Esophagus squamous epithelium (tissue), 5 donors: ENCODE measurements at regions not wholly inside any gene's neighbourhood (a gene's known extent, or its start where the extent isn't known, plus 50 kb on each side); places are given as distances from the start of the nearest gene placed in this dataset.

Source experiments
- DNase-seq: peaks from one replicate; lab custom pipeline; 2025; lab: John Stamatoyannopoulos, UW
- H3K27ac ChIP-seq, 4 donors: fragments of 200-600 bp; sonication (generic); one replicate each; pipeline ENCODE4 v1.5.1; 2016 to 2019; ENCODE audit warnings: mild to moderate bottlenecking in 1 of 4
- H3K27me3 ChIP-seq, 4 donors: fragments of 200-600 bp; sonication (generic); 1 replicate in 3 of 4; 2 replicates in 1 of 4; pipeline versions ENCODE4 v1.5.1 to v1.6.0; 2017 to 2021; ENCODE audit warnings: antibody characterized with exemption in 1 of 4
- H3K36me3 ChIP-seq, 3 donors: fragments of 200-600 bp; sonication (generic); one replicate each; pipeline ENCODE4 v1.5.1; 2016 to 2019
- H3K4me1 ChIP-seq, 3 donors: fragments of 200-600 bp; sonication (generic); one replicate each; pipeline ENCODE4 v1.5.1; 2017 to 2019
- H3K4me3 ChIP-seq, 4 donors: fragments of 200-600 bp; sonication (generic); 1 replicate in 3 of 4; 2 replicates in 1 of 4; pipeline ENCODE4 v1.5.1; 2016 to 2019; ENCODE audit warnings: mild to moderate bottlenecking in 2 of 4, moderate library complexity in 1 of 4
- H3K9me3 ChIP-seq, 3 donors: fragments of 200-600 bp; sonication (generic); one replicate each; pipeline ENCODE4 v1.5.1; 2016 to 2019
- CTCF ChIP-seq, 6 experiments: fragments of 450-650 bp in 4 of 6; fragments of 200-600 bp in 2 of 6; sonication (generic) in 2 of 6; IDR thresholded peaks; one replicate each; pipeline ENCODE4 v1.5.1; 2016 to 2019; ENCODE audit warnings: antibody characterized with exemption in 6 of 6, mild to moderate bottlenecking in 4 of 6, moderate library complexity in 4 of 6
- POLR2A ChIP-seq, 4 donors: fragments of 450-650 bp; IDR thresholded peaks; one replicate each; pipeline ENCODE4 v1.6.1; 2017; ENCODE audit warnings: antibody characterized with exemption in 4 of 4, mild to moderate bottlenecking in 4 of 4, moderate library complexity in 3 of 4
- WGBS, 2 donors: methylation state at CpG; one replicate each; pipeline ENCODE4 v1.1.5; 2018; 5-methylcytosine and 5-hydroxymethylcytosine counted together
- intact Hi-C: fragments of 100-400 bp; cut with DNase I; formaldehyde crosslinking; loops from one replicate; pipeline ENCODE4 v1.15.0; 2022
- donor health status: DM: yes; HTN: yes; CAD: no.

DNA sequence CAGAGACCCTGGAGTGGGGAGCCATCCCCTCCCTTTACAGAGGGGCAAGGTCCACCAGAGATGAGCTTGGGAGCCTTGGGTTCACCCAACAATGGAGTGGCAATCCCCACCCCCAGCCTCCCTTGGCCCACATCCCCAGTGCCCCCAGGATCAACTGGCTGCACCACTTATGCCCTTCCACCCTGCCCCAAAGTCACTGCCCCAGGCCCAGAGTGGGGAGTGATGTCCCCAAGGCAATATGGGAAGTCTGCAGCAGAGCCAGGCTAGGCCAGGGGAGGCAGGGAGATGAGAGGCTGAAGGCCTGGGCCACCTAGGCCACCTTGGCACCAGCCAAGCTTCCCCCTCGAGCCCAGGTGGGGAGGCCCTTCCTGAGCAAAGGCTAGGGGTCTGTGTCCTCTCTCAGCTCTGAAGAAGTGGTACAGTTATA lies 145.5 kb downstream of the SMAD6 start:
- H3K9me3 ChIP-seq: no peaks in the 10 kb centered on the region
- no peak overlapping the region for H3K4me3 ChIP-seq
- H3K4me1 ChIP-seq: peaks cover 18 to 30% (median 25%) of the 10 kb centered on the region in 3 donors
- TF ChIP-seq POLR2A (IDR thresholded peaks at IDR 0.05) (no peak), CTCF (IDR thresholded peaks at IDR 0.05) (no peak)
- intact Hi-C loops: loop anchor here (5.0 to 10.0 kb wide), 2 partner anchors 75 to 163 kb away; no protein-coding TSS in a partner anchor
- H3K27ac ChIP-seq: no peak overlapping the region
- H3K36me3 ChIP-seq: no peaks in the 10 kb centered on the region
- peaks cover 0 to 36% (median 0%) of the 10 kb centered on the region in 4 donors for H3K27me3 ChIP-seq
- no peak for DNase-seq
- WGBS, 2 donors: 78% methylated on average over 1 of the region's 1 CpG; no CpG with 5 or more reads in 1 of the 2 donors

GRCh38 chr15:66848116-66848515 lies 146.1 kb downstream of the SMAD6 start:
- DNase-seq: no peak
- Histone ChIP-seq H3K27ac (no peak overlapping the region), H3K36me3 (no peaks in the 10 kb centered on the region), H3K4me1 (peaks cover 14 to 26% (median 23%) of the 10 kb centered on the region in 3 donors), H3K9me3 (no peaks in the 10 kb centered on the region), H3K27me3 (peaks cover 0 to 35% (median 0%) of the 10 kb centered on the region in 4 donors), H3K4me3 (no peak overlapping the region)
- TF ChIP-seq POLR2A (IDR thresholded peaks at IDR 0.05) (no peak), CTCF (IDR thresholded peaks at IDR 0.05) (no peak)
- intact Hi-C loops: loop anchor here (5.0 to 10.0 kb wide), 2 partner anchors 76 to 163 kb away; no protein-coding TSS in a partner anchor
- 86 to 92% methylated on average over 5 of the region's 5 CpGs for WGBS, 2 donors

DNA sequence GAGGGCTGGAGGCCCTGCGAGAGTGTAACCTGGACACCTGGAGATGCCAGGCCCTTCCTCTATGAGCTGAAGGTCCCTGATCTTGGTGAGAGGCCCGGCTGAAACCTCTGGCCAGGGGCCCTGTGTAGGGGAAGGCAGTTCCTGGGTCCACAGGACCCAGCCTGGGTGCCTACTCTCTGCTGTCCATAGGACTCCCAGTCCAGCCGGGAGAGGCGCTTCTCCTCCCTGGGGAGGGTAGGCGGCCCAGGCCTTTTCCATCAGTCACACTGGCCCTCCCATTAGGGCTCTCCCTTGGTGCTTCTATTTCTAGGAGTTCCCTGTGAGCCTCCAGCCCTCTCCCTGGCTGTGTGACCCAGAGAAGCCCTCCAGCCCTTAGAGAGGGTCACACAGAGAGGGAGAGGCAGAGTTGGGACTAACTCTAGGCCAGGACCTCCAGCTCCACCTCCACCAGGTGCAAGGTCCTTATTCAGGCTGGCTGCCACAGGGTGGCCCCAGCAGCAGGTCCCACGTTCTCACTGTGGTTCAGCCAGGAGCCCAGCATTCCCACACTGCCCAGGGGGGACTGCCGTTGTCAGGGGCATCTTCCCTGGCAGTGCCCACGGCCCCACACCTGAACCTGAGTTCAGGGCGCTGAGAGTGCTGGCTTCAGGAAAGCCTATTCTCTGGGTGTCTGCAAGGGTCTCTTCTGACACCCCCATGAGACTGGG lies 146.8 kb downstream of the SMAD6 start:
- intact Hi-C loops: loop anchor here (5.0 to 10.0 kb wide), 2 partner anchors 77 to 164 kb away; no protein-coding TSS in a partner anchor
- H3K27ac ChIP-seq: no peak overlapping the region
- WGBS, 2 donors: 92 to 100% methylated on average over 1 to 2 of the region's 9 CpGs

GRCh38 chr15:66849393-66849745 lies 147.3 kb downstream of the SMAD6 start:
- DNase-seq: no peak

More for the DNA sequence above, 146.8 kb downstream of the SMAD6 start:
- Histone ChIP-seq H3K36me3 (no peaks in the 10 kb centered on the region), H3K27me3 (peaks cover 0 to 30% (median 0%) of the 10 kb centered on the region in 4 donors), H3K9me3 (no peaks in the 10 kb centered on the region), H3K4me1 (peaks cover 10 to 19% (median 16%) of the 10 kb centered on the region in 3 donors), H3K4me3 (no peak overlapping the region)
- TF ChIP-seq CTCF (IDR thresholded peaks at IDR 0.05) (no peak), POLR2A (IDR thresholded peaks at IDR 0.05) (no peak)
- no peak for DNase-seq

More at GRCh38 chr15:66849393-66849745, 147.3 kb downstream of the SMAD6 start:
- Histone ChIP-seq H3K4me1 (peaks cover 10 to 16% (median 15%) of the 10 kb centered on the region in 3 donors), H3K9me3 (no peaks in the 10 kb centered on the region), H3K36me3 (no peaks in the 10 kb centered on the region), H3K4me3 (no peak overlapping the region), H3K27ac (no peak overlapping the region), H3K27me3 (peaks cover 0 to 29% (median 0%) of the 10 kb centered on the region in 4 donors)
- 90% methylated on average over 2 of the region's 3 CpGs; no CpG with 5 or more reads in 1 of the 2 donors for WGBS, 2 donors
- intact Hi-C loops: loop anchor here (5.0 to 10.0 kb wide), 2 partner anchors 77 to 165 kb away; no protein-coding TSS in a partner anchor
- TF ChIP-seq CTCF (IDR thresholded peaks at IDR 0.05): no peak
- TF ChIP-seq POLR2A (IDR thresholded peaks at IDR 0.05): no peak
